SH-SY5Y (cell line): ENCODE measurements at regions not wholly inside any gene's neighbourhood (a gene's known extent, or its start where the extent isn't known, plus 50 kb on each side); places are given as distances from the start of the nearest gene placed in this dataset.

ENCODE experiments used
- GATA2 ChIP-seq: IDR thresholded peaks from 2 replicates; pipeline ENCODE4 v1.6.1; 2011; ENCODE audit warnings: mild to moderate bottlenecking, low read depth, low read length
- GATA3 ChIP-seq: IDR thresholded peaks from 2 replicates; pipeline ENCODE4 v1.6.1; 2011; ENCODE audit warnings: low read depth, mild to moderate bottlenecking, low read length, moderate library complexity

DNA sequence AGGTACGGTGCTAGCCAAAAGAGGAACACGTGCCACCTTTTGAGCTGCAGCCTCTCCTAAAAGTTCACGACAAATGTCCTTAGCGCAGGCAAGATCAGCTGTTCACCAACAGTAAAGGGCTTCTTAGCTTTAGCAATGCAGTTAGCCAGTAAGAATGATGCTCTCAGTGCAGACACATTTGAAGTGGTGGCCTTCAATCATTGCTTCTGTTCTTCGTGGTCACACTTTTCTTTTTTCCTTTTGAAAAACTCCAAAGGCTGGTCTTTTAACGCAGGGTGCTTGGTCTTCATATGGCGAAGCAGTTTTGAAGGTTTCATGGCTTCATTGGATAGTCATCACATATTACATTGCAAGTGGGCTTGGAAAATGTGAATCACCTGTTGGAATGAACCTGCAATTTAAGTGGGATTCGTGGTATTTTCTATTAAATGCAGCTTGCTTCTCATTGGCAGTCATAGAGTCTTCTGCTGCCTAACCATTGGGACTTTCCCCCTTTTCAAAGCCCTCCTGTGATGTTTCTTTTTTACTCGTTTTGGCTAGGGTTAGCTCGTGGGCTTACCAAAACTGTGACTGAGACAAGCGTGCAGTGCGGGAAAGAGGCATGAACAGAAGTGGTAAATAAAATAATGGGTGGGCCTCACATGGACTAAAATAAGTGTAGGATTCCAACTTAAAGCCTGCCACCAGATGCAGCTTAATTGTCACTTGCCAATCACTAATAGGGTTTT is 100.9 kb downstream of the MRPL36 start:
- no peak for TF ChIP-seq GATA2
- no peak for TF ChIP-seq GATA3
